A673 (cell line): ENCODE measurements at regions not wholly inside any gene's neighbourhood (a gene's known extent, or its start where the extent isn't known, plus 50 kb on each side); places are given as distances from the start of the nearest gene placed in this dataset.

Experiments used
- BruUV-seq: library from RNA; stranded (reverse); fragments of 400-500 nt; replicated peaks from 2 replicates; lab custom pipeline; 2021; lab: Mats Ljungman, UMichigan
- CTCF ChIA-PET: fragments of 300-600 bp; sonication (Branson Sonifier 250); formaldehyde crosslinking; loops from one replicate; lab custom pipeline; 2022; ENCODE audit warnings: antibody characterized with exemption; lab: Charles Lee
- POLR2A ChIA-PET: fragments of 300-600 bp; sonication (Branson Sonifier 250); formaldehyde crosslinking; loops from one replicate; lab custom pipeline; 2022; ENCODE audit warnings: antibody characterized with exemption; ENCODE audit not compliant: low non-redundant PET; lab: Charles Lee
- DNase-seq: peaks from one replicate; pipeline ENCODE4 v3.0.0-alpha.2; 2015; ENCODE audit warnings: low spot score
- H3K27ac ChIP-seq: fragments of 200-600 bp; sonication (generic); 2 replicates; pipeline ENCODE4 v1.5.1; 2016; ENCODE audit warnings: mixed run types, low read depth, mild to moderate bottlenecking, mixed read lengths, antibody characterized with exemption, low read length; ENCODE audit not compliant: poor library complexity, severe bottlenecking
- H3K27me3 ChIP-seq: fragments of 200-600 bp; sonication (generic); replicated peaks from 2 replicates; pipeline ENCODE4 v1.6.1; 2017; ENCODE audit warnings: mixed run types, low read depth, mild to moderate bottlenecking, mixed read lengths, antibody characterized with exemption, low read length; ENCODE audit not compliant: insufficient read depth, poor library complexity
- H3K36me3 ChIP-seq: fragments of 200-600 bp; sonication (generic); 2 replicates; pipeline ENCODE4 v1.6.1; 2016; ENCODE audit warnings: mixed run types, mild to moderate bottlenecking, mixed read lengths, antibody characterized with exemption, low read length; ENCODE audit not compliant: insufficient read depth, poor library complexity, severe bottlenecking
- H3K4me1 ChIP-seq: fragments of 200-600 bp; sonication (generic); 2 replicates; pipeline ENCODE4 v1.6.1; 2017; ENCODE audit warnings: mixed run types, mild to moderate bottlenecking, mixed read lengths, antibody characterized with exemption, low read length; ENCODE audit not compliant: insufficient read depth, poor library complexity, severe bottlenecking
- H3K4me3 ChIP-seq: fragments of 200-600 bp; sonication (generic); 2 replicates; pipeline ENCODE4 v1.5.1; 2016; ENCODE audit warnings: low read depth, mixed run types, mild to moderate bottlenecking, mixed read lengths, low read length; ENCODE audit not compliant: poor library complexity, severe bottlenecking
- H3K9me3 ChIP-seq: fragments of 200-600 bp; sonication (generic); 2 replicates; pipeline ENCODE4 v1.6.1; 2016; ENCODE audit warnings: mixed run types, low read depth, mild to moderate bottlenecking, mixed read lengths, antibody characterized with exemption, low read length; ENCODE audit not compliant: poor library complexity, severe bottlenecking
- EZH2 ChIP-seq: fragments of 200-600 bp; sonication (generic); IDR thresholded peaks from 2 replicates; pipeline ENCODE4 v1.6.1; 2017; ENCODE audit warnings: borderline replicate concordance, low read depth, mild to moderate bottlenecking, mixed read lengths, antibody characterized with exemption, low read length; ENCODE audit not compliant: poor library complexity, severe bottlenecking
- intact Hi-C: fragments of 100-400 bp; cut with micrococcal nuclease; formaldehyde crosslinking; loops from one replicate; pipeline ENCODE4 v1.10.0; 2022; ENCODE audit not compliant: unreplicated experiment
- TF ChIP-seq, protein P1 (sequence below): fragments of 300-800, 200-600 bp; sonication (generic); conservative IDR thresholded peaks from 2 replicates; pipeline ENCODE4 v1.5.1; 2017; ENCODE audit warnings: low read depth, mild to moderate bottlenecking, antibody characterized with exemption, low read length, moderate library complexity, mixed read lengths

DNA sequence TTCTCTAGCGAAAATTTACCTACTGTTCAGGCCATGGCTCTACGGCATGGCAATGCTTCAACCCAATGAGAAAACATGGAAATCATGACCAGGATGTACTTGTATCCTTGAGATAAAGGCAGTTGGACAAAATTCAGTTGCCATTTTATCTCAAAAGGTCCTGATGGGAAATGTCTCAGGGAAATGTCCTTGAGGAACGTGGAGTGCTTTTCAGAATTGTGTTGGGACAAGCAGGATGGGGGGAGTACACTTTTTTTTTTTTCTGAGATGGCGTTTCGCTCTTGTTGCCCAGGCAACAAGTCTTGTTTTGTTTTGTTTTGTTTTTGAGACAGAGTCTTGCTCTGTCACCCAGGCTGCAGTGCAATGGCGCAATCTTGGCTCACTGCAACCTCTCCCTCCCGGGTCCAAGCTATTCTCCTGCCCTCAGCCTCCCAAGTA, 86.8 kb upstream of the EIF5 start:
- no TSS peak for BruUV-seq
- DNase-seq = no peak
- Histone ChIP-seq H3K9me3 (no peaks in the 10 kb centered on the region), H3K36me3 (no peaks in the 10 kb centered on the region), H3K4me3 (no peak overlapping the region), H3K27ac (no peak overlapping the region), H3K27me3 (no peaks in the 10 kb centered on the region), H3K4me1 (no peaks in the 10 kb centered on the region)
- CTCF ChIA-PET = no interaction called here
- POLR2A ChIA-PET = no interaction called here
- TF ChIP-seq EZH2 = no peak
- TF ChIP-seq, protein P1, sequence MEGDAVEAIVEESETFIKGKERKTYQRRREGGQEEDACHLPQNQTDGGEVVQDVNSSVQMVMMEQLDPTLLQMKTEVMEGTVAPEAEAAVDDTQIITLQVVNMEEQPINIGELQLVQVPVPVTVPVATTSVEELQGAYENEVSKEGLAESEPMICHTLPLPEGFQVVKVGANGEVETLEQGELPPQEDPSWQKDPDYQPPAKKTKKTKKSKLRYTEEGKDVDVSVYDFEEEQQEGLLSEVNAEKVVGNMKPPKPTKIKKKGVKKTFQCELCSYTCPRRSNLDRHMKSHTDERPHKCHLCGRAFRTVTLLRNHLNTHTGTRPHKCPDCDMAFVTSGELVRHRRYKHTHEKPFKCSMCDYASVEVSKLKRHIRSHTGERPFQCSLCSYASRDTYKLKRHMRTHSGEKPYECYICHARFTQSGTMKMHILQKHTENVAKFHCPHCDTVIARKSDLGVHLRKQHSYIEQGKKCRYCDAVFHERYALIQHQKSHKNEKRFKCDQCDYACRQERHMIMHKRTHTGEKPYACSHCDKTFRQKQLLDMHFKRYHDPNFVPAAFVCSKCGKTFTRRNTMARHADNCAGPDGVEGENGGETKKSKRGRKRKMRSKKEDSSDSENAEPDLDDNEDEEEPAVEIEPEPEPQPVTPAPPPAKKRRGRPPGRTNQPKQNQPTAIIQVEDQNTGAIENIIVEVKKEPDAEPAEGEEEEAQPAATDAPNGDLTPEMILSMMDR = no peak
- intact Hi-C loops = no loop called here

DNA sequence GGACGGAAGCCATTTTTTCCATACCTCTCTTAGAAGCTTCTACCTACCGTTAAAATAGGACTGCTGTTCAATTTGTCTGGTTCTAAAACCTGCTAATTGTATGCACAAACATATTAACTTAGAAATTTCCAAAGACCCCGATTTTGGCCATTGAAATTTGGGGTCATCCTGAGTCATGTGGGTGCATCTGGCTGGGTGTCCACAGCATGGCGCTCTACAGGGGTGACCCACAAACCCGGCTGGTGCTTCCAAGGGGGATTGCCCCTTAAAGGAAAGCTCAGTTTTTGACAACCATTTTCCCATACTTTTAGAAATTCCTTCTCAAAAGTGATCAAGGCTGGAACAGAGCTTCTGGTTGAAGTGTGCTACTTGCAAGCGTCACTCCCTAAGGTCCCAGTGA, 83.9 kb upstream of the EIF5 start:
- Histone ChIP-seq H3K4me3 (no peak overlapping the region), H3K4me1 (no peaks in the 10 kb centered on the region), H3K27me3 (no peaks in the 10 kb centered on the region), H3K27ac (no peak overlapping the region), H3K36me3 (no peaks in the 10 kb centered on the region), H3K9me3 (no peaks in the 10 kb centered on the region)
- BruUV-seq = no TSS peak
- TF ChIP-seq EZH2 = no peak
- TF ChIP-seq, protein P1 = no peak
- DNase-seq = no peak
- intact Hi-C loops = no loop called here
- ChIA-PET CTCF (no interaction called here), POLR2A (no interaction called here)

DNA sequence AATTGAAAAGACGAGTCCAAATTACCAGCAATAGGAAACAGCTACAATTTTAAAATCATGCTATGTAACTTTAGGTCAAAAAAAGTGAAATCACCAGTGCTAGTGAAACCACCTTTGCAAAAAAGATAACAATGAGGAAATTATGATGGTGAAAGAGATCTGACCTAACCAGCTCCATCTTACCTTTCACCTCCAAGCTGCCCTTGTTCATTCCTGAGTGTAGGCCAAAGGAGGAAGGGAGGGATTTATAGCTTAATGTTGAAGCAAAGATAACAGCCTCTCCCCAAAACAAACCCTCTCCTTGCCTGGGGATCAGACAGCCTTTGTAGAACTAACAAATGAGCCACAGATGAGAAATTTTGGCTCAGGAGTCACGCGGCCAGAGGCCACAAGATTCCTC, 83.2 kb upstream of the EIF5 start:
- intact Hi-C loops = no loop called here
- DNase-seq = no peak
- BruUV-seq = no TSS peak
- ChIA-PET POLR2A (no interaction called here), CTCF (no interaction called here)
- no peaks in the 10 kb centered on the region for H3K9me3 ChIP-seq
- H3K36me3 ChIP-seq = no peaks in the 10 kb centered on the region
- no peak overlapping the region for H3K4me3 ChIP-seq
- no peaks in the 10 kb centered on the region for H3K27me3 ChIP-seq
- TF ChIP-seq EZH2 = no peak
- TF ChIP-seq, protein P1 = no peak
- no peak overlapping the region for H3K27ac ChIP-seq
- H3K4me1 ChIP-seq = no peaks in the 10 kb centered on the region
